Osteoblast (primary cell): ENCODE measurements at regions not wholly inside any gene's neighbourhood (a gene's known extent, or its start where the extent isn't known, plus 50 kb on each side); places are given as distances from the start of the nearest gene placed in this dataset.

Source experiments
- DNase-seq: peaks from one replicate; pipeline ENCODE4 v3.0.0; 2011; ENCODE audit warnings: low spot score, mixed read lengths; ENCODE audit not compliant: insufficient read length; ENCODE audit errors: missing footprints
- H2AFZ ChIP-seq: 2 replicates; pipeline ENCODE4 v1.6.0; 2011; ENCODE audit warnings: mild to moderate bottlenecking, low read length
- H3K27ac ChIP-seq: 2 replicates; pipeline ENCODE4 v1.5.1; 2011; ENCODE audit warnings: mild to moderate bottlenecking, low read depth, low read length, moderate library complexity
- H3K27me3 ChIP-seq: 2 replicates; pipeline ENCODE4 v1.6.0; 2012; ENCODE audit warnings: mild to moderate bottlenecking, control low read depth, inconsistent platforms, low read length, moderate library complexity; ENCODE audit not compliant: insufficient read depth
- H3K36me3 ChIP-seq: 2 replicates; pipeline ENCODE4 v1.5.1; 2011; ENCODE audit warnings: mild to moderate bottlenecking, low read length, control low read depth, moderate library complexity; ENCODE audit not compliant: insufficient read depth
- H3K4me1 ChIP-seq: 2 replicates; pipeline ENCODE4 v1.5.1; 2011; ENCODE audit warnings: mild to moderate bottlenecking, low read length, control low read depth, moderate library complexity; ENCODE audit not compliant: insufficient read depth
- H3K4me2 ChIP-seq: 2 replicates; pipeline ENCODE4 v1.6.0; 2011; ENCODE audit warnings: mild to moderate bottlenecking, low read length; ENCODE audit not compliant: insufficient read depth
- H3K4me3 ChIP-seq: fragments of 200-600 bp; sonication (generic); 3 replicates; pipeline ENCODE4 v1.5.1; 2012; ENCODE audit warnings: mild to moderate bottlenecking, low read length, inconsistent platforms; ENCODE audit not compliant: insufficient read depth
- H3K79me2 ChIP-seq: 2 replicates; pipeline ENCODE4 v1.6.0; 2012; ENCODE audit warnings: mild to moderate bottlenecking, low read length, control low read depth, inconsistent platforms; ENCODE audit not compliant: insufficient read depth
- H3K9me3 ChIP-seq: 2 replicates; pipeline ENCODE4 v1.5.1; 2011; ENCODE audit warnings: low read depth, low read length, control low read depth
- H4K20me1 ChIP-seq: 2 replicates; pipeline ENCODE4 v1.6.0; 2012; ENCODE audit warnings: mild to moderate bottlenecking, low read length, control low read depth; ENCODE audit not compliant: insufficient read depth
- CTCF ChIP-seq: IDR thresholded peaks from 2 replicates; pipeline ENCODE4 v1.5.1; 2011; ENCODE audit warnings: mild to moderate bottlenecking, low read depth, low read length, moderate library complexity; ENCODE audit errors: extremely low read depth

GRCh38 chr4:38382520-38382919, 281.5 kb upstream of the KLF3 start:
- TF ChIP-seq CTCF, result no peak
- H4K20me1 ChIP-seq, result no peaks in the 10 kb centered on the region
- DNase-seq, result no peak
- H2AFZ ChIP-seq, result no peak overlapping the region
- no peaks in the 10 kb centered on the region for H3K36me3 ChIP-seq
- H3K27ac ChIP-seq, result no peak overlapping the region
- H3K4me2 ChIP-seq, result no peak overlapping the region
- no peaks in the 10 kb centered on the region for H3K27me3 ChIP-seq
- peaks cover 3% of the 10 kb centered on the region for H3K4me1 ChIP-seq
- no peak overlapping the region for H3K4me3 ChIP-seq
- no peaks in the 10 kb centered on the region for H3K9me3 ChIP-seq
- no peaks in the 10 kb centered on the region for H3K79me2 ChIP-seq

GRCh38 chr4:38383646-38384121, 280.3 kb upstream of the KLF3 start:
- no peaks in the 10 kb centered on the region for H3K79me2 ChIP-seq
- peaks cover 3% of the 10 kb centered on the region for H3K4me1 ChIP-seq
- TF ChIP-seq CTCF, result no peak
- H3K27me3 ChIP-seq, result no peaks in the 10 kb centered on the region
- no peak for DNase-seq
- H2AFZ ChIP-seq, result no peak overlapping the region
- no peaks in the 10 kb centered on the region for H3K9me3 ChIP-seq
- H3K36me3 ChIP-seq, result no peaks in the 10 kb centered on the region
- no peak overlapping the region for H3K27ac ChIP-seq
- H4K20me1 ChIP-seq, result no peaks in the 10 kb centered on the region
- H3K4me2 ChIP-seq, result no peak overlapping the region
- H3K4me3 ChIP-seq, result no peak overlapping the region

DNA sequence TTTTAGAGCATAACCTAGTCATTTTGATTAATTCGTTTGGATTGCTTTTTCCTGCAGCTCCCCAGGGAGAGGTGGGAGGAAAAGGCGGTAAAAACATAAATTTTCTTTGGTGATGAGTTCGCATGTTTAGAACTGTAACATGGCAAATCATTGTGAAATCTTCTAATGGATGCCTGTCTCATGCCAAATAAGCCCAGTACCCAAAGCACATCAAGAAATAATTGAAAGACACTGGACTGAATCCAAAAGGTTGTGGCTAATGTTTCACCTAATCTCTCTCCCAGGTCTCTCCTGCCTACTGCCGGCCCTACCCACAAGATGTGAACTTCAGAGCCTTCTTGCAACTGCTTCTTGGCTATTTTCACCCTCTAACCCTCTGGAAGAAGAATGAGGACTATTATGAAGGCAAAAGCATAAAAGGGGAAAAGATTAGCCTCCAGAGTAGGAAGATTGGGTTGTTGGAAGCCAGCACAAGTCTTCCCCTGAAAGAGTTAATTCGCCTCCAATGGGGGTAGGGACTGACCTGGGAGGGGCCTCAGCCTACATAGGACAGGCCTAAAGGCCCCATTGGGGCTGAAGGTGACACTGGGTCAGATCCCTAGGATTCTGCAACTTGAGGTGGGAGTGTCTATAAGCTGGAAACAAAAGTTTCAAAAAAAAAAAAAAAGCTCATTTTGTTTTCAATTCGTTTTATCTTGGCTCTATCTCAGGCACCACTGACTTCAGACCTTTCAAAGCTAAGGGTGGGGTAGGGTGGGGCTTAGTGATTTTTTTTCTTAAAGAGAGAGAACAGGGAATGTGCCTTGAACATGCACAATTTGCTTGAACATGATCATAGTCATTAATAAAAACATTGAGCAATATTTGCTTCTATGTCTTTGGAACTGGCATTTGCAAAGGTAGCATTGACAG, 278.6 kb upstream of the KLF3 start:
- TF ChIP-seq CTCF, result no peak
- DNase-seq, result no peak

GRCh38 chr4:38386005-38386551, 277.9 kb upstream of the KLF3 start:
- Histone ChIP-seq H3K4me3 (no peak overlapping the region), H3K36me3 (no peaks in the 10 kb centered on the region), H3K4me1 (peaks cover 3% of the 10 kb centered on the region), H3K4me2 (no peak overlapping the region), H4K20me1 (no peaks in the 10 kb centered on the region), H3K27me3 (no peaks in the 10 kb centered on the region), H3K27ac (no peak overlapping the region), H3K9me3 (no peaks in the 10 kb centered on the region), H2AFZ (no peak overlapping the region), H3K79me2 (no peaks in the 10 kb centered on the region)
- no peak for TF ChIP-seq CTCF
- DNase-seq, result no peak

More for the DNA sequence above, 278.6 kb upstream of the KLF3 start:
- H3K27me3 ChIP-seq, result no peaks in the 10 kb centered on the region
- no peak overlapping the region for H3K4me3 ChIP-seq
- H3K36me3 ChIP-seq, result no peaks in the 10 kb centered on the region
- peaks cover 3% of the 10 kb centered on the region for H3K4me1 ChIP-seq
- H3K27ac ChIP-seq, result no peak overlapping the region
- H4K20me1 ChIP-seq, result no peaks in the 10 kb centered on the region
- H3K79me2 ChIP-seq, result no peaks in the 10 kb centered on the region
- no peak overlapping the region for H3K4me2 ChIP-seq
- no peaks in the 10 kb centered on the region for H3K9me3 ChIP-seq
- no peak overlapping the region for H2AFZ ChIP-seq
